OCI-LY1 (cell line): ENCODE measurements at regions not wholly inside any gene's neighbourhood (a gene's known extent, or its start where the extent isn't known, plus 50 kb on each side); places are given as distances from the start of the nearest gene placed in this dataset.

Experiments used
- H2AFZ ChIP-seq: fragments of 200-600 bp; sonication (generic), shearing (Covaris generic); 2 replicates; pipeline ENCODE4 v1.6.0; 2014; ENCODE audit warnings: antibody characterized with exemption, mild to moderate bottlenecking, low read length
- H3F3A ChIP-seq: fragments of 200-600 bp; sonication (generic), shearing (Covaris generic); 2 replicates; pipeline ENCODE4 v1.6.0; 2014; ENCODE audit warnings: mild to moderate bottlenecking, antibody characterized with exemption, low read length, moderate library complexity; ENCODE audit not compliant: insufficient read depth
- H3K27ac ChIP-seq: fragments of 200-600 bp; sonication (generic); 2 replicates; pipeline ENCODE4 v1.5.1; 2014; ENCODE audit warnings: low read length, mixed run types, mild to moderate bottlenecking, low read depth; ENCODE audit not compliant: poor library complexity, severe bottlenecking
- H3K27me3 ChIP-seq: fragments of 200-600 bp; sonication (generic); 2 replicates; pipeline ENCODE4 v1.6.0; 2014; ENCODE audit warnings: antibody characterized with exemption, mild to moderate bottlenecking, low read length, moderate library complexity; ENCODE audit not compliant: insufficient read depth
- H3K36me3 ChIP-seq: fragments of 200-600 bp; sonication (generic); 2 replicates; pipeline ENCODE4 v1.6.1; 2014; ENCODE audit warnings: mild to moderate bottlenecking, antibody characterized with exemption, low read length, moderate library complexity, mixed read lengths; ENCODE audit not compliant: insufficient read depth
- H3K4me1 ChIP-seq: fragments of 200-600 bp; sonication (generic); 2 replicates; pipeline ENCODE4 v1.5.1; 2014; ENCODE audit warnings: mild to moderate bottlenecking, low read length, moderate library complexity; ENCODE audit not compliant: insufficient read depth, severe bottlenecking
- H3K4me2 ChIP-seq: fragments of 200-600 bp; sonication (generic), shearing (Covaris generic); 2 replicates; pipeline ENCODE4 v1.6.1; 2014; ENCODE audit warnings: low read length
- H3K4me3 ChIP-seq: fragments of 200-600 bp; sonication (generic); 2 replicates; pipeline ENCODE4 v1.5.1; 2014; ENCODE audit warnings: low read length, low read depth, mild to moderate bottlenecking, mixed read lengths; ENCODE audit not compliant: poor library complexity, severe bottlenecking
- H3K79me2 ChIP-seq: fragments of 200-600 bp; shearing (Covaris generic); 2 replicates; pipeline ENCODE4 v1.6.1; 2016; ENCODE audit warnings: mixed run types, low read length, mixed read lengths; ENCODE audit not compliant: insufficient read depth
- H3K9ac ChIP-seq: fragments of 200-600 bp; sonication (generic), shearing (Covaris generic); 2 replicates; pipeline ENCODE4 v1.6.1; 2014; ENCODE audit warnings: mild to moderate bottlenecking, low read length, mixed read lengths
- H3K9me2 ChIP-seq: fragments of 200-600 bp; sonication (generic), shearing (Covaris generic); 2 replicates; pipeline ENCODE4 v1.6.1; 2014; ENCODE audit warnings: low read depth, mild to moderate bottlenecking, low read length, mixed read lengths
- H3K9me3 ChIP-seq: fragments of 200-600 bp; shearing (Covaris generic); 2 replicates; pipeline ENCODE4 v1.6.1; 2014; ENCODE audit warnings: low read length, mixed read lengths
- H4K20me1 ChIP-seq: fragments of 200-600 bp; sonication (generic), shearing (Covaris generic); 2 replicates; pipeline ENCODE4 v1.6.0; 2016; ENCODE audit warnings: mild to moderate bottlenecking, low read length; ENCODE audit not compliant: insufficient read depth
- EZH2 ChIP-seq: fragments of 200-600 bp; sonication (generic), shearing (Covaris generic); IDR thresholded peaks from 2 replicates; pipeline ENCODE4 v1.8.0; 2017; ENCODE audit warnings: borderline replicate concordance, mixed run types, mild to moderate bottlenecking, antibody characterized with exemption, low read length, moderate library complexity, mixed read lengths
- TF ChIP-seq, protein P1 (sequence below): fragments of 200-600 bp; sonication (generic), shearing (Covaris generic); IDR thresholded peaks from 2 replicates; pipeline ENCODE4 v1.5.1; 2017; ENCODE audit warnings: mild to moderate bottlenecking, antibody characterized with exemption, low read length, moderate library complexity, mixed read lengths

DNA sequence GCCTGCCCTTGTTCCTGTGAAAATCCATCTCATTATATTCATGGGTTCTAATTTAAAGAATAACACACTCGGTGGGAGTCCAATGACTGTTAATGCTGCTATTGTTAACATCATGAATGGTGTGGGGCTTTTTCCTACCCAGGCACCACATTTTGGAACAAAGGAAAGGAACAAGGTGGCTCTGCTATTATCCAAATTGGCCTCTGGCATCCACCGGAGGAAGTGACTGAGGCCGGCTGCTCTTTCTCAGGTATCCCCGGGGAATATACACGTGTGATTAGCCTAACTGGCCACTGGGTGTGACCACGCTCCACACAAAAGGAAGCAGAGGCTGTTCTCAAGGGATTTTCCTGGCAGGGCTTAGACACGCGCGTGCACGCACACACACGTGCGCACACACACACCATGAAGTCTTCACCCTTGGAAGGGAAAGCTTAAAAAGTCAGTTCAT lies 601.2 kb upstream of the ARID1B start:
- Histone ChIP-seq H3K9me2 (no peaks in the 10 kb centered on the region), H2AFZ (no peak overlapping the region), H3K27ac (no peak overlapping the region), H3K36me3 (no peaks in the 10 kb centered on the region), H4K20me1 (no peaks in the 10 kb centered on the region), H3K4me2 (no peak overlapping the region), H3K4me3 (no peak overlapping the region), H3K9me3 (no peaks in the 10 kb centered on the region), H3K9ac (no peak overlapping the region), H3K27me3 (no peaks in the 10 kb centered on the region), H3K79me2 (no peaks in the 10 kb centered on the region), H3K4me1 (no peaks in the 10 kb centered on the region), H3F3A (no peaks in the 10 kb centered on the region)
- TF ChIP-seq, protein P1, sequence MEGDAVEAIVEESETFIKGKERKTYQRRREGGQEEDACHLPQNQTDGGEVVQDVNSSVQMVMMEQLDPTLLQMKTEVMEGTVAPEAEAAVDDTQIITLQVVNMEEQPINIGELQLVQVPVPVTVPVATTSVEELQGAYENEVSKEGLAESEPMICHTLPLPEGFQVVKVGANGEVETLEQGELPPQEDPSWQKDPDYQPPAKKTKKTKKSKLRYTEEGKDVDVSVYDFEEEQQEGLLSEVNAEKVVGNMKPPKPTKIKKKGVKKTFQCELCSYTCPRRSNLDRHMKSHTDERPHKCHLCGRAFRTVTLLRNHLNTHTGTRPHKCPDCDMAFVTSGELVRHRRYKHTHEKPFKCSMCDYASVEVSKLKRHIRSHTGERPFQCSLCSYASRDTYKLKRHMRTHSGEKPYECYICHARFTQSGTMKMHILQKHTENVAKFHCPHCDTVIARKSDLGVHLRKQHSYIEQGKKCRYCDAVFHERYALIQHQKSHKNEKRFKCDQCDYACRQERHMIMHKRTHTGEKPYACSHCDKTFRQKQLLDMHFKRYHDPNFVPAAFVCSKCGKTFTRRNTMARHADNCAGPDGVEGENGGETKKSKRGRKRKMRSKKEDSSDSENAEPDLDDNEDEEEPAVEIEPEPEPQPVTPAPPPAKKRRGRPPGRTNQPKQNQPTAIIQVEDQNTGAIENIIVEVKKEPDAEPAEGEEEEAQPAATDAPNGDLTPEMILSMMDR = no peak; the same call in 1 of the 2 replicates
- TF ChIP-seq EZH2 = no peak

DNA sequence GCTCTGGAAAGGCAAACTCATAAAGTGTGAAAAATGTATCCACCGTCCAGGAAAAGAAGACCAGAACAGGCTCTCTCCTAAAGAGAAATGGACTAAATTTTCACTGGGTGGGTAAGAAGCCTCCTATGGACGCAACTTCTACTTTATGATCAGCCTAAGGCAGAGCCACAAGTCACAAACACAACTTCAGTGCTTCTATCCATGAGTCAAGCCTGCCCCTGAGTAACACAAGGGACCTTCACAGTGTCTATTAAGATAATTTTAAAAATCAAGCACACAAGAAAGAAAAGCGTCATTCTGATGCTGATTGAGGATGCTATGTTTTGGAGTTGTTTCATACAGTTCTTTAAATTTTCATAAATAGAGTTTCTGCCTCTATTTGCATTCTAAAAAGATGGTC lies 601.7 kb upstream of the ARID1B start:
- no peaks in the 10 kb centered on the region for H3K36me3 ChIP-seq
- H3K9me2 ChIP-seq = no peaks in the 10 kb centered on the region
- H3K4me3 ChIP-seq = no peak overlapping the region
- no peaks in the 10 kb centered on the region for H3K9me3 ChIP-seq
- no peaks in the 10 kb centered on the region for H3K4me1 ChIP-seq
- no peak overlapping the region for H3K9ac ChIP-seq
- H3F3A ChIP-seq = no peaks in the 10 kb centered on the region
- H4K20me1 ChIP-seq = no peaks in the 10 kb centered on the region
- no peaks in the 10 kb centered on the region for H3K79me2 ChIP-seq
- TF ChIP-seq, protein P1 = no peak
- no peak for TF ChIP-seq EZH2
- H3K27me3 ChIP-seq = no peaks in the 10 kb centered on the region
- H3K27ac ChIP-seq = no peak overlapping the region
- no peak overlapping the region for H2AFZ ChIP-seq
- H3K4me2 ChIP-seq = no peak overlapping the region

DNA sequence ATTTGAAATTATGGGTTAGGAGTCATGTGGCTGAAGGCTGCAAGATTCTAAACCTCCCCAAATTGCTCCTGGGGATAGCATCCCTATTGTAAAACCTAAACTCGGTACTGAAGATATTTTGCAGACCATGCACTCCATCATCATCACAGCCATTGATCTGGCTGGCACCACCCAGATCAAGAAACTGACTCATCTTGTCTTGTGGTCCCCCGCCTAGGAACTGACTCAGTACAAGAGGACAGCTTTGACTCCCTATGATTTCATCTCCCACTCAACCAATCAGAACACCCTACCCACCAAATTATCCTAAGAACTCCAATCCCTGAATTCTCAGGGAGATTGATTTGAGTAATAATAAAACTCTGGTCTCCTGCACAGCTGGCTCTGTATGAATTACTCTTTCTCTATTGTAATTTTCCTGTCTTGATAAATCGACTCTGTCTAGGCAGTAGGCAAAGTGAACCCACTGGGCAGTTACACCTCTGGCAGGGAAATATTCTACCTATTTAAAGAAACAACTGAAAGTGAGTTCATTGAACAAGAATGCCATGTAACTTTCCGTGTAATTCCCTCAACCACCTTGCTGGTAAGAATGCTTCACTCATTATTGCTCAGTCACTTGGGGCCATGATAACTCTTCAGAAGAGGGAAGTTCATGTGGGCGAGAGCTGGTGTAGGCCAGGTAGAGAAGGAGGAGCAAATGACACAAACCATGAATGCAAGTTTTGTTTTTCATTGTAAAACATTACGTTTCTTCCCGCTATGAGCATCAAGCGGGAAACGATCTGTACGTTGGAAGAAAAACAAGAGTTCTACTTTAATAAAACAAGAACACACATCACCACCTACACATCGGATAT lies 602.9 kb upstream of the ARID1B start:
- Histone ChIP-seq H3K4me1 (no peaks in the 10 kb centered on the region), H3K4me2 (no peak overlapping the region), H3K4me3 (no peak overlapping the region), H3K27ac (no peak overlapping the region), H3F3A (no peaks in the 10 kb centered on the region), H3K79me2 (no peaks in the 10 kb centered on the region), H3K36me3 (no peaks in the 10 kb centered on the region), H3K9ac (no peak overlapping the region), H2AFZ (no peak overlapping the region), H3K9me3 (no peaks in the 10 kb centered on the region), H3K27me3 (no peaks in the 10 kb centered on the region), H4K20me1 (no peaks in the 10 kb centered on the region), H3K9me2 (no peaks in the 10 kb centered on the region)
- TF ChIP-seq EZH2 = no peak
- TF ChIP-seq, protein P1 = no peak
